Activated CD8-positive, alpha-beta T cell treated with anti-CD3 and anti-CD28 coated beads for 36 hours (primary cell): ENCODE measurements at regions not wholly inside any gene's neighbourhood (a gene's known extent, or its start where the extent isn't known, plus 50 kb on each side); places are given as distances from the start of the nearest gene placed in this dataset.

Source experiments
- ATAC-seq: fragments of 200-7000 bp; cut with Tn5 transposase; one replicate; pipeline ENCODE4 v1.10.0; 2021; ENCODE audit warnings: mild to moderate bottlenecking, moderate library complexity
- CTCF ChIA-PET: fragments of 350-600 bp; sonication (Branson Sonifier 250); formaldehyde crosslinking; loops from one replicate; lab custom pipeline; 2021; ENCODE audit warnings: antibody characterized with exemption; lab: Charles Lee
- POLR2A ChIA-PET: fragments of 350-600 bp; sonication (Branson Sonifier 250); formaldehyde crosslinking; loops from one replicate; lab custom pipeline; 2021; ENCODE audit warnings: antibody characterized with exemption; lab: Charles Lee
- DNase-seq: peaks from one replicate; pipeline ENCODE4 v3.0.0-alpha.2; 2020
- H3K27ac Mint-ChIP-seq: one replicate; pipeline ENCODE4 v1.8.0; 2021; ENCODE audit warnings: mild to moderate bottlenecking, mixed read lengths
- H3K27me3 Mint-ChIP-seq: one replicate; pipeline ENCODE4 v1.8.0; 2021; ENCODE audit warnings: mixed read lengths
- H3K36me3 Mint-ChIP-seq: one replicate; pipeline ENCODE4 v1.8.0; 2021; ENCODE audit warnings: low read depth, mixed read lengths
- H3K4me1 Mint-ChIP-seq: one replicate; pipeline ENCODE4 v1.8.0; 2021; ENCODE audit warnings: low read depth, mixed read lengths
- H3K4me3 Mint-ChIP-seq: one replicate; pipeline ENCODE4 v1.8.0; 2021; ENCODE audit warnings: mild to moderate bottlenecking, moderate library complexity, mixed read lengths
- H3K9me3 Mint-ChIP-seq: one replicate; pipeline ENCODE4 v1.8.0; 2021; ENCODE audit warnings: mixed read lengths
- CTCF ChIP-seq: fragments of 200-600 bp; IDR thresholded peaks from one replicate; pipeline ENCODE4 v1.8.0; 2022; ENCODE audit warnings: antibody characterized with exemption, mild to moderate bottlenecking
- intact Hi-C: fragments of 100-400 bp; cut with micrococcal nuclease; formaldehyde crosslinking; loops from one replicate; pipeline ENCODE4 v1.10.0; 2022

- no peak overlapping the region for H3K27ac Mint-ChIP-seq
- H3K4me3 Mint-ChIP-seq = no peak overlapping the region
- ATAC-seq (no peak), DNase-seq (no peak)
- no peak for TF ChIP-seq CTCF
- ChIA-PET CTCF (no interaction called here), POLR2A (no interaction called here)
- no peaks in the 10 kb centered on the region for H3K36me3 Mint-ChIP-seq
- no peaks in the 10 kb centered on the region for H3K4me1 Mint-ChIP-seq
- H3K27me3 Mint-ChIP-seq = no peaks in the 10 kb centered on the region
- no peaks in the 10 kb centered on the region for H3K9me3 Mint-ChIP-seq
- intact Hi-C loops = no loop called here
Observed at GRCh38 chr2:180159921-180160320, 152.8 kb upstream of the CWC22 start.

- TF ChIP-seq CTCF = no peak
- no peaks in the 10 kb centered on the region for H3K4me1 Mint-ChIP-seq
- ChIA-PET CTCF (no interaction called here), POLR2A (no interaction called here)
- H3K9me3 Mint-ChIP-seq = no peaks in the 10 kb centered on the region
- ATAC-seq (no peak), DNase-seq (no peak)
- peaks cover 2% of the 10 kb centered on the region for H3K27me3 Mint-ChIP-seq
- H3K36me3 Mint-ChIP-seq = no peaks in the 10 kb centered on the region
- no peak overlapping the region for H3K27ac Mint-ChIP-seq
- no peak overlapping the region for H3K4me3 Mint-ChIP-seq
- intact Hi-C loops = no loop called here
Observed at GRCh38 chr2:180158961-180159360, 151.9 kb upstream of the CWC22 start.

- no peak for ATAC-seq
- no peak for TF ChIP-seq CTCF
- POLR2A ChIA-PET = no interaction called here
Observed at GRCh38 chr2:180156651-180157050, 149.6 kb upstream of the CWC22 start.

DNA sequence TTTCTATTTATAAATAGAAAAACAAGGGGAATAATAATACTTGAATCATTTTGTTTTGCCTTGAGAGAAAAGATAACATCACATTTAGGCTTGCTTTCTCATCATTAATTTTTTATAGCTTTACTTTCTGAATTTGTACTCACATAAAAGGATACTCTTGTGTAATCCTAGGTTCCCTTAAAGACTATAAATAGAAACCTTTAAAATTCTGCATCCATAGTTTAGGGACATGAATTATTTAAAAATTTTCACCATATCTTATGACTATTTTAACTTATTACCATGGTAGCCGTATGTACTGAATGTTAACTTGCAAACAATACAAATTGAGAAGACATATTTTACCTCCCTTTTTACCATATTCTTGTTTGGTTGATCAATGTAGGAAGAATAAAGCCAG is 143.5 kb upstream of the CWC22 start:
- Mint-ChIP-seq H3K27ac (no peak overlapping the region), H3K36me3 (no peaks in the 10 kb centered on the region), H3K27me3 (peaks cover 3% of the 10 kb centered on the region), H3K4me3 (no peak overlapping the region), H3K4me1 (no peaks in the 10 kb centered on the region), H3K9me3 (no peaks in the 10 kb centered on the region)
- DNase-seq = no peak
- POLR2A ChIA-PET = no interaction called here
- no peak for ATAC-seq
- intact Hi-C loops = no loop called here
- CTCF ChIA-PET = no interaction called here
- TF ChIP-seq CTCF = no peak

More at GRCh38 chr2:180156651-180157050, 149.6 kb upstream of the CWC22 start:
- DNase-seq = no peak
- intact Hi-C loops = no loop called here
- no peak overlapping the region for H3K4me3 Mint-ChIP-seq
- H3K9me3 Mint-ChIP-seq = no peaks in the 10 kb centered on the region
- no peaks in the 10 kb centered on the region for H3K36me3 Mint-ChIP-seq
- no peak overlapping the region for H3K27ac Mint-ChIP-seq
- H3K4me1 Mint-ChIP-seq = no peaks in the 10 kb centered on the region
- H3K27me3 Mint-ChIP-seq = peaks cover 3% of the 10 kb centered on the region
- CTCF ChIA-PET = no interaction called here

DNA sequence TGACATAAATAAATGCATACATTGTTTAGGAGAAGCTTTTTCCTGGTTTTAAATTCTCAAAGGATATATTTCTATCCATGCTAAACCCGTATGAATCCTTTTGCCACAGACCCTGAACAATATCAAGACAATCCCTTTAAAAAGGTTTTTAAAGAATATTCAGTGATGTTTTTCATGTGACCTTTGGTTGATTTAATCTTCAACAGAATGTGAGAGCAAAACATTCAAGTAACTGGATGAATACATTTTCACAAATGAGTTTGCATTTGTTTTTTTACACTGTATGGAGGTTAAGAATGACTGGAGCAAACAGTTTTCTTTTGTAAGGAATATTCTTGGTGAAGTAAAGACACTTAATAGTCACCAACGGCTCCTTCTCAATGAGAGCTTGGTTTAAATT is 139.4 kb upstream of the CWC22 start:
- H3K9me3 Mint-ChIP-seq = no peaks in the 10 kb centered on the region
- intact Hi-C loops = no loop called here
- POLR2A ChIA-PET = no interaction called here
- no peaks in the 10 kb centered on the region for H3K36me3 Mint-ChIP-seq
- peaks cover 7% of the 10 kb centered on the region for H3K27me3 Mint-ChIP-seq
- TF ChIP-seq CTCF = no peak
- no peak overlapping the region for H3K27ac Mint-ChIP-seq
- no peak for ATAC-seq
- DNase-seq = no peak
- H3K4me3 Mint-ChIP-seq = no peak overlapping the region
- CTCF ChIA-PET = no interaction called here
- no peaks in the 10 kb centered on the region for H3K4me1 Mint-ChIP-seq
